ENCODE measurements at regions not wholly inside any gene's neighbourhood (a gene's known extent, or its start where the extent isn't known, plus 50 kb on each side); places are given as distances from the start of the nearest gene placed in this dataset.

DNA sequence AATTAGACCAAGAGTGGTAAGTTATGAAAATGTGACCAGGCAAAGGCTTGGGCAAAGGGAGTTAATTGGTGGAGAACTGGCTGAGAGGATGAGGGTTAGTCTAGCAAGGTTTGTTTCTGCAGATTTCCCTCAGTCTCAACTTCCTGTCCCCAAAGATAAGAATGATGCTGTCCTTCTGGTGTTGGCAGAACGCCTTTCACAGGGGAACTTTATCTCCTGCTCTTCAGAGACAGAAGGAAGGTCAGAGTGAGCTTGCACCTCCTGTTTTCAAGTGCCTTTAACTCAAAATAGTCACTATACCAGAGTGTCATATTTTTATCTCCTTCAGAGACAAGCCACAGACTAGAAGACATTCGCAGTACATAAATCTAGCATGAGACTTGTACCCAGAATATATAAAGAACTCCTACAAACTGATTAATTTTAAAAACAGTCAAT lies 95.7 kb downstream of the TEX51 start:
- Histone ChIP-seq H3K27me3 (no peaks in the 10 kb centered on the region), H3K9me3 (no peaks in the 10 kb centered on the region), H3K36me3 (no peaks in the 10 kb centered on the region), H3K4me3 (ENCODE audit: low read depth in 1 of 2, low read length in 1 of 2) (no peak overlapping the region), H3K27ac (no peak overlapping the region), H3K4me1 (ENCODE audit: control insufficient read depth in 1 of 2, insufficient read depth in 1 of 2, low read depth in 1 of 2, low read length in 1 of 2) (no peaks in the 10 kb centered on the region)
- no peak for TF ChIP-seq CTCF (IDR thresholded peaks at IDR 0.05)

DNA sequence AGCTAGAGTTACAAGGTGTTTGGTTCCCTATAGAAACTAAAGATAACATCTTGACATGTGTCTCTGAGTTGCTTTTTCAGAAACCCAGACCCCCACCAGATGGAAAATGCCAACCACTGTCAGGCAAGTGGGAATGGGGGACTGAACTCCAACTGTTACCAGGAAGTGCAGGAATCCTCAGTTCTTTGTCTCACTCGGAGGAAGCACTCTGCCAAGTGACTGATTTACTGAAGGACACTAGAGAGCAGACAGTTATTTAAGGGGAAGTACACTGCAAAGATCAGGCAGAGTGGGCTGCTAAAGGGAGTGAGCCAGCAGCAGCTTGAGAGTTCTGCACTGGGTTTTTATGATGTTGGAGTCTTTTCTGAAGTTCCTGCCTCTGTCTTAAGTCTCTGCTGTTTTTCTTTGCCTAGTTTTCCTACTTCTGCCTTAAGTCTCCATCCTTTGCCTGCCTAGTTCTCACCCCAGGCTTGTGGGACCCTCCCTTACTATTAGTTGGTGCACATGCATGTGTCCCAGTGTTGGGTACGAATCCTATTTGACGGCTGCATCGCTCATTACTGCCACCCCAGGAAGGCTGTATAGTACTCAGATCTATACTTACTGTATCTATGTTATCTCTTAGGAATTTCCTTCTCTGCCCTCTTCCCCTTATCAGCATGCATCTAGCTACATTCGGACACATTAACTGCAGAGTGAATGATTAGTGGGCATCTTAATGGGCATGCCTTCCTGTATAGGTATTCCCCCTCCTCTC lies 97.1 kb downstream of the TEX51 start:
- Histone ChIP-seq H3K9me3 (no peaks in the 10 kb centered on the region), H3K27me3 (no peaks in the 10 kb centered on the region), H3K27ac (no peak overlapping the region), H3K36me3 (no peaks in the 10 kb centered on the region), H3K4me1 (ENCODE audit: control insufficient read depth in 1 of 2, insufficient read depth in 1 of 2, low read depth in 1 of 2, low read length in 1 of 2) (no peaks in the 10 kb centered on the region), H3K4me3 (ENCODE audit: low read depth in 1 of 2, low read length in 1 of 2) (no peak overlapping the region)
- TF ChIP-seq CTCF (IDR thresholded peaks at IDR 0.05) = no peak

- no peak for TF ChIP-seq CTCF (IDR thresholded peaks at IDR 0.05)
- Histone ChIP-seq H3K27me3 (no peaks in the 10 kb centered on the region), H3K4me3 (ENCODE audit: low read depth in 1 of 2, low read length in 1 of 2) (no peak overlapping the region), H3K36me3 (no peaks in the 10 kb centered on the region), H3K27ac (no peak overlapping the region), H3K9me3 (no peaks in the 10 kb centered on the region), H3K4me1 (ENCODE audit: control insufficient read depth in 1 of 2, insufficient read depth in 1 of 2, low read depth in 1 of 2, low read length in 1 of 2) (no peaks in the 10 kb centered on the region)
Observed at GRCh38 chr2:126996378-126996699, 97.6 kb downstream of the TEX51 start.
